ENCODE measurements at regions not wholly inside any gene's neighbourhood (a gene's known extent, or its start where the extent isn't known, plus 50 kb on each side); places are given as distances from the start of the nearest gene placed in this dataset.

- WGBS, 2 donors: 68 to 73% methylated on average over 1 of the region's 1 CpG
- no peaks in the 10 kb centered on the region for H3K27me3 ChIP-seq
- no peaks in the 10 kb centered on the region for H3K36me3 ChIP-seq
- no peaks in the 10 kb centered on the region for H3K4me1 ChIP-seq
- H3K27ac ChIP-seq: no peak overlapping the region
- DNase-seq (ENCODE audit: low spot score in 2 of 2): no peak
- H3K4me3 ChIP-seq: no peak overlapping the region
- no peaks in the 10 kb centered on the region for H3K9me3 ChIP-seq
- no peak for TF ChIP-seq POLR2A (IDR thresholded peaks at IDR 0.05)
- TF ChIP-seq CTCF (IDR thresholded peaks at IDR 0.05): no peak
- TF ChIP-seq EP300 (IDR thresholded peaks at IDR 0.05): no peak
Measured at GRCh38 chr13:97520061-97520460, 86.1 kb downstream of the RAP2A start.

GRCh38 chr13:97520866-97521265 lies 86.9 kb downstream of the RAP2A start:
- DNase-seq (ENCODE audit: low spot score in 2 of 2): no peak
- no peak for TF ChIP-seq EP300 (IDR thresholded peaks at IDR 0.05)
- no peak for TF ChIP-seq POLR2A (IDR thresholded peaks at IDR 0.05)
- no peak for TF ChIP-seq CTCF (IDR thresholded peaks at IDR 0.05)
- 70 to 90% methylated on average over 2 of the region's 2 CpGs for WGBS, 2 donors
- H3K27ac ChIP-seq: no peak overlapping the region
- H3K9me3 ChIP-seq: no peaks in the 10 kb centered on the region
- H3K27me3 ChIP-seq: no peaks in the 10 kb centered on the region
- no peaks in the 10 kb centered on the region for H3K4me1 ChIP-seq
- no peak overlapping the region for H3K4me3 ChIP-seq
- no peaks in the 10 kb centered on the region for H3K36me3 ChIP-seq

GRCh38 chr13:97521726-97522125 lies 87.8 kb downstream of the RAP2A start:
- no peak for TF ChIP-seq EP300 (IDR thresholded peaks at IDR 0.05)
- TF ChIP-seq POLR2A (IDR thresholded peaks at IDR 0.05): no peak
- TF ChIP-seq CTCF (IDR thresholded peaks at IDR 0.05): no peak
- H3K27me3 ChIP-seq: no peaks in the 10 kb centered on the region
- no peak overlapping the region for H3K27ac ChIP-seq
- H3K9me3 ChIP-seq: no peaks in the 10 kb centered on the region
- DNase-seq (ENCODE audit: low spot score in 2 of 2): no peak
- no peak overlapping the region for H3K4me3 ChIP-seq
- WGBS, 2 donors: 81 to 89% methylated on average over 2 of the region's 2 CpGs
- no peaks in the 10 kb centered on the region for H3K36me3 ChIP-seq
- no peaks in the 10 kb centered on the region for H3K4me1 ChIP-seq

- Histone ChIP-seq H3K27ac (no peak overlapping the region), H3K4me1 (no peaks in the 10 kb centered on the region), H3K27me3 (no peaks in the 10 kb centered on the region), H3K4me3 (no peak overlapping the region), H3K9me3 (no peaks in the 10 kb centered on the region), H3K36me3 (no peaks in the 10 kb centered on the region)
- 91 to 95% methylated on average over 2 of the region's 2 CpGs for WGBS, 2 donors
- TF ChIP-seq EP300 (IDR thresholded peaks at IDR 0.05) (no peak), CTCF (IDR thresholded peaks at IDR 0.05) (no peak), POLR2A (IDR thresholded peaks at IDR 0.05) (no peak)
- no peak for DNase-seq (ENCODE audit: low spot score in 2 of 2)
Measured at GRCh38 chr13:97522243-97522642, 88.3 kb downstream of the RAP2A start.

GRCh38 chr13:97526556-97526955 lies 92.6 kb downstream of the RAP2A start:
- Histone ChIP-seq H3K36me3 (no peaks in the 10 kb centered on the region), H3K27me3 (no peaks in the 10 kb centered on the region), H3K9me3 (no peaks in the 10 kb centered on the region), H3K4me3 (no peak overlapping the region), H3K27ac (no peak overlapping the region), H3K4me1 (no peaks in the 10 kb centered on the region)
- TF ChIP-seq EP300 (IDR thresholded peaks at IDR 0.05) (no peak), POLR2A (IDR thresholded peaks at IDR 0.05) (no peak), CTCF (IDR thresholded peaks at IDR 0.05) (no peak)
- DNase-seq (ENCODE audit: low spot score in 2 of 2): no peak
- WGBS, 2 donors: 70 to 88% methylated on average over 2 of the region's 2 CpGs
